Left ventricle myocardium superior (tissue), 1 donor: ENCODE measurements at regions not wholly inside any gene's neighbourhood (a gene's known extent, or its start where the extent isn't known, plus 50 kb on each side); places are given as distances from the start of the nearest gene placed in this dataset.

Experiments used
- ATAC-seq: fragments of 200-7000 bp; cut with Tn5 transposase; one replicate; pipeline ENCODE4 v1.9.1; 2020; ENCODE audit warnings: mild to moderate bottlenecking, moderate library complexity
- DNase-seq: peaks from one replicate; pipeline ENCODE4 v3.0.0-alpha.2; 2020
- intact Hi-C: fragments of 100-400 bp; cut with micrococcal nuclease; formaldehyde crosslinking; loops from one replicate; pipeline ENCODE4 v1.11.0; 2022
- donor health status: DM: no; HTN: yes; CAD: no; lungs with severe emphysema.

DNA sequence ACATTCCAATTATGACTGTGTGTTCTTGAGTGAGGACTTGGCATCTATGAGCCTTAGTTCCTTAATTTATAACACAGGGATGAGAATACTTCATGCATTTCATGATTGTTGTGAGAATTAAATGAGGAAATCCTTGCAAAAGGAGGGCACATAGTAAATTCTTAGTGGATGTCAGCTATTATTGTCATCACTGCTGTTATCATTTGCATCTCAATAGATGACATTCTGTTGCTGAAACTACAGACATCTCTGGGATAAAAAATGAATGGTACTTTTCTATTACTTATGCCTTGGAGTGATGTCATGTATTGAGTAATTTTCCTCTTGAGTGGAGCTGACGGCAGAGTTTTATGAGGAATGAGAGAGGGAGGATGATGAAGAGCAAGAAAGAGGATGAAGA, 184.4 kb upstream of the CDH11 start:
- no peak for ATAC-seq
- intact Hi-C loops = no loop called here
- no peak for DNase-seq

DNA sequence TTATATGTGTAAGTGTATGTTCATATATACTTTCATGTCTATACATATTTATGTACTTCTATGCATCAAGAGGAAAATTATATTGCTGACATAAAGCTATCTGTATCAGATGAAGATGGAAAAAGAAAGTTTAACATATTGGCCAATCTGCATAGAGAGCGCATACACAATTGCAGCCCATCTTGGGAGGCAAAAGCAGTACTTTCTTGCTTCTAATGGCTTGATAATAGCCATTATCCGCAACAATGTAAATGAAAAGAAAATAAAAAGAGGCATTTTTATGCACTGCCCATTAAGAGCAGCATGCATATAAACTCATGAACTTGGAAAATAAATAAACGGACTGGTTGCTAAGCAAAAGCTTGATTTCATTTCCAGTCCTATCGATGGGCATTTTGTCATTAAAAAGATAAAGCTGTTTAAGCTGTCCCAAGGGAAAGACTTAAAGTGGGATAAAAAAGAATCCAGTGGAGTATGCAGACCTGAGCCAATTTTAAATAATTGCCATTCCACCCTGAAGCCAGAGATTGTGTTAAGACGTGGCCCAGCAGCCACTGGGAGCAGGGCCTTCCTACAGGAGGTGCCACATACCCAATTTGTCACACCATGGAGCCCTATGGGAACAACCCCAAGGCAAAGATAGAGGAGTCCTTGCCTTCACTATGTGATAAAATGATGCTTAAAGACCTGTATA, 183.6 kb upstream of the CDH11 start:
- intact Hi-C loops = no loop called here
- ATAC-seq = no peak
- no peak for DNase-seq

DNA sequence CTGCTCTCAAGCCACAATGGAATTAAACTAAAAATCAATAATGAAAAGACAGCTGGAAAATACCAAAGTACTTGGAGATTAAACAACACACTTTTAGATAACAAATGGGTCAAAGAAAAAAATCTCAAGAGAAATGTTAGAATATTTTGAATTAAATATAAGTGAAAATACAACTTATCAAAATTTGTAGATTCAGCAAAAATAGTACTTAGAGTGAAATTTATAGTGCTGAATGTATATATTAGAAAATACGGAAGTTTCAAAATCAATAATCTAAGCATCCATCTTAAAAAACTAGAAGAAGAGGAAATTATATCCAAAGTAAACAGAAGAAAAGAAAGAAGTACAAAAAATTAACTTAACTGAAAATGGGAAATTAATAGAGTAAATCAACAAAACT, 179.2 kb upstream of the CDH11 start:
- ATAC-seq = no peak
- no peak for DNase-seq
- intact Hi-C loops = no loop called here

DNA sequence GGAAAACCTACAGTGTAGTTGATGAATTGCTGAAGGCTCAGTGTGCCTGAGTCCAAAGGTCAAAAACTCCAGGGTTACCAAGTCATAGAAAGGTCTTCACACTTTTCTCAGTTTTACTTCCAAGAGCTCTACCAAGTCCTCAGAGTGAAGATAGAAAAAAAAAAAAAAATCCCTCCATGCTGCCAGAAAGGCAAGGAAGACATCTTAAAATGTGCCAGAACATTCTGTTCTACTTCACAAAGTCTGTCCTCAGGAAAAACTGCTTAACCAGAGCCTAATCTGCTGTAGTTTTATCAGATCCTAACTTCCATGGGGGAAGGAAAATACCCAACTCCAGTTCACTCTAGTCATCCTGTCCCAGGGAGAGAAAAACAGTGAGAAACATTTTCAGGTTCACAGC, 175.6 kb upstream of the CDH11 start:
- intact Hi-C loops = no loop called here
- no peak for DNase-seq
- ATAC-seq = peak; percentile 49

DNA sequence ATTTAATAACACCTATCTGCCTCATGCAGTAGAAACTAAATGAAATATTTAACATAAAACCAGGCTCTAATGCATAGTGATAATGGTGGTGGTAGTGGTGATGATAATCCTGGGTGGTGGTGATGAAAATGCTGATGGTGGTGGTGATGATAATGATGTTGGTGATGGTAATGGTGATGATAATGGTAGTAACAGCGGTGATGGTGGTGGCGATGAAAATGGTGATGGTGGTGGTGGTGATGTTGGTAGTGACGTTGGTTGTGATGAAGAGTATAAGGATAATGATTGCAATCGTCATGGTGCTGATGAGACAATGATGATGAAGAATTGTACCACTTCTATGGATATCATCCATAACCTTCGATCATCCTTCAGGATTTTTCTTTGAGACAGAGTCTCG, 173.7 kb upstream of the CDH11 start:
- ATAC-seq (no peak), DNase-seq (no peak)
- intact Hi-C loops = no loop called here

DNA sequence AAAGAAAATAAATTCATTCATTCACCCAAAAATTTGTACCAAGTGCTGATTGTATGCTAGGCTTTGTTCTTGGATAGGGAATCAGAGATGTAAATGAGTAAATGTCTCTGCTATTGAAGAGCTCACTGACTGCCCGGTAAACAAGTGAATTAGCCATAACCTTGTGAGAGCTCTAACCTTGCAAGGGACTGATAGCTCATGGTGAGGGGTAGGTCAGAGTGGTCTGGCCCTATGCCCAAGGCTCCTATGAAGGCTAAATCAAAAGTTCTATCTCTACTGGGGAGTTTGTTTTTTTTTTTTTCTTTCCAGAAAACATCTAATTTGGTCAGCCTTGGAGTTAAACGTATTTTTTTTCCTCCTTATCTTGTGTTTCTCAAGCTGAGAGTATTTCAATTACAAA, 172.8 kb upstream of the CDH11 start:
- intact Hi-C loops = no loop called here
- ATAC-seq = no peak

DNA sequence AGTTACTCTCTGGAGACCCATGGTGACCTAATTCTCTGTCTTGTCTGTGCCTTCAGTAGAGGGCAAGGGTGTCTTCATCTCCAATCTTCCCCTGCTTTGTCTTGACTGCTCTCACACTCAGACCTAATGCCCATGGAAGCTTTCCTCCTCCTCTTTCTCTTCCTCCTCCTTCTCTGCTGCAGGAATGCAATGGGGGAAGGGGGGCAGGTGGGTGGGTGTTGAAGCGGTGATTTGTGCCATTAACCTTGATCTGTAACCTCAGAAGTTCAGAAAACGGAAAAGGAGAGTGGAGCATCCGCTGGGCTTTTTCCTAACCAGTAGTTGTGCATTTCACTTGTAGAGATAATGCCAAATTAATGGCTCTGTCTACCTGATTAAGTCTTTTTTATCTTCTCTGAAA, 172.3 kb upstream of the CDH11 start:
- DNase-seq (no peak), ATAC-seq (no peak)
- intact Hi-C loops = no loop called here

More for the DNA sequence above, 172.8 kb upstream of the CDH11 start:
- no peak for DNase-seq

DNA sequence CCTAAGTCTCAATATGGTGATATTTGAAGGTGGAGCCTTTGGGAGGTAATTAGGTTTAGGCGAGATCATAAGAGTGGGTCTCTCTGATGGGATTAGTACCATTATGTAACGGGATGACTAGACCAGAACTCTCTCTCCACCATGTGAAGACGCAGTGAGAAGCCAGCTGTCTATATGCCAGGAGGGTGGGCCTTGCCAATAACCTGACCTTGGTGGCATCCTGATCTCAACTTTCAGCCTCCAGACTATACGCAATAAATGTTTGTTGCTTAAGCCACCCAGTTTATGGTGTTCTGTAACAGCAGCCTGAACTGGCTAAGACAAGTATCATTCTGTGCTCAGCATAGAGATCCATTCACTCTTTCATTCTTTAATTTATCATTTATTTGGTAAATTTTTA, 167.2 kb upstream of the CDH11 start:
- DNase-seq (peak; percentile 39), ATAC-seq (peak; percentile 69)
- intact Hi-C loops = no loop called here

DNA sequence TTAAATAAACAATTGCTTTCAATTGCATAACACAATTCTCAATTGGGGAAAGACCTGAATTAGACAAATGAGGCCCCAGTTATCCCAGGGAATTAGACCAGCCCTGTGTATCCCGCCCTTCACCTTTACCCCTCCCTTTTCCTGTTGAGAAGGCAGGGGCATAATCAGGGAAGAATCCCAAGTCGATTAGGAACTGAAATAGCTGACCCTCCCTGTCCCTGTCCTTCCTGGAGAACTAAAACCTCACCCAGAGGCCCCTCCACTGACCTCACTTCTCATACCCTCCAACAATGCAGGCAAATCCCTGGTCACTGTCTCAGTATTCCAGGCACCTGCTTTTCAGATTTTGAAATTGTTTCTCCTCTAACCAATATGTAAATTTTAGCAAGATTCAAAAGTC, 165.4 kb upstream of the CDH11 start:
- no peak for DNase-seq
- intact Hi-C loops = no loop called here
- no peak for ATAC-seq

DNA sequence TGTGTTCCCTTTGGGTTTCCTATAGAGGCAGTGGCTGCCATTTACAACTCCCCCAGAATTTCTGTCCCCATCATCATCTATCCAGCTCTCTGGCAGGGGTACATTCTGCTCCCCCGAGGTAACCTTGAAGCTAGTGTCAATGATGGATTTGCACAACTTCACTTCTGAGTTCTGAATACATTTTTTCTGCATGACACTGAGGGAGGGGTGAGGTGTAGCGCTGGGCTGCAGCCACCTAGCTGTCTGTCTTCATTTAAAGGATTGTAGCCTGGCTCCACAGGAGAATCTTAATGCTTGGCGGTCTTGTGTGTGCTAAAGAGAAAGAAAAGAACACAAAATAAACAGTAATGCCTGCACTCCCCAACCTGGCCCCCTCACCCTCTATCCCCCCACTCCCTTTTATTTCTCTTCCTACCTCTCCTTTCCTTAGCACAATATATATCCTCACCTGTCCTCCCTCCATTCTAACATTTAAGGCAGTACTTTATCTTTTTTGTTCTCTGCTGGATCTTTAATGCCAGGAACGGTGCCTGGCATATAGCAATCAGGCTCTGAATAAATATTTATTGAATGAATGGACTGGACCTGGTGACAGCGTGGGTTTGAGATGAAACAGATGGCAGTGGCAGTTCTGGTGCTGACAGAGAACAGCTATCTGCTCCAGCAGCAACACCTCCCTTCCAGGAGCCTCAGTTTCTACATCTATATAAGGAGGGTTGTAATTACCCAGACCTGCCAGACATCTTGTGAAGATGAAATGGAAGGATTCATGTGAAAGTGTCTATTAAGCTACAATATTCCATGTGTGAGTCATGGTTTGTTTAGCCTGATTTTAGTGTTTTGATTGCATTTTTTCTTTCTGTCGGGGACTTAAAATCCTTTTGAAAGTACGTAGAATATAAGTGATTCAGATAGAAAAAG, 163.5 kb upstream of the CDH11 start:
- intact Hi-C loops = no loop called here
- ATAC-seq (peak; percentile 93), DNase-seq (peak; percentile 37)

DNA sequence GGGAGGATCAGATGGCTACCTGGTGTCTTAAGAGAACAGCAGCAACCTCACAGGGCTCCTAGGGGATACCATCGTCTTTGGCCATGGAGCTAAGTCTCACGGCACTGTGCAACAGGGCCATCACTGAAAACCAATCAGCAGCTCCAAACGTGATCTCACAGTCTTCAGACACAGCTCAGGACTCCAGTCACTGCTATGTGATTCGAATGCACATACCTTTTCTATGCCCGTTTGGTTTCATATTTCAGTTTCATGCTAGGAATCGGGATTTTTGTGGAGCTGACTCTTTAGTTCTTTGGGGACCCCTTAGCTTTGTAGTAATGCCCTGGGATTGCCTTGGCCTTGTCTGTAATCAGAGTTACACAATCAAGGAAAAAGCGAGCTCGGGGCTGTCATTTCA, 162.8 kb upstream of the CDH11 start:
- no peak for DNase-seq
- intact Hi-C loops = no loop called here
- peak; percentile 30 for ATAC-seq

DNA sequence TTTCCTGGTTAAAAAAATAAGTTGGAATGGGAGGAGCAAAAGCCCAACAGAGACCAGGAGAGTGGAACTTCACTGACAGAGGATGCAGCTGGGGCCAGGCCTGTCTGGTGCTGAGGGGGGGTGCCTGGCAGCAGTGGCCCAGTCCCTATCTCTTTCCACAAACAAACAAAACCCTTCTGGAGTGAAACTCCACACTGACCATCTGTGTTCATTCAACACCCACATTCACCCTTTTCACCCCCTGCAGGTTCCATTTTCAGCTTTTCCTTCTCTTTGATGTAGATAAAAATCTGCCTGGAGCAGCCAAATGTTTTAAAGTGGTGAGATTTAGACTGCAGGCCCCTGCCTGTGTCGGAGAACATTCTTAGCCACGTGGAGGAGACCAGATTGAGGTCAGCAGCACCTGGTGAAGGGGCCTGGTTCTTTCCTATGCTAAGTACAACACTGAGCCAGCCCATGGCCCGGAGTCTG, 161.4 kb upstream of the CDH11 start:
- DNase-seq = no peak
- peak; percentile 26 for ATAC-seq
- intact Hi-C loops = no loop called here

DNA sequence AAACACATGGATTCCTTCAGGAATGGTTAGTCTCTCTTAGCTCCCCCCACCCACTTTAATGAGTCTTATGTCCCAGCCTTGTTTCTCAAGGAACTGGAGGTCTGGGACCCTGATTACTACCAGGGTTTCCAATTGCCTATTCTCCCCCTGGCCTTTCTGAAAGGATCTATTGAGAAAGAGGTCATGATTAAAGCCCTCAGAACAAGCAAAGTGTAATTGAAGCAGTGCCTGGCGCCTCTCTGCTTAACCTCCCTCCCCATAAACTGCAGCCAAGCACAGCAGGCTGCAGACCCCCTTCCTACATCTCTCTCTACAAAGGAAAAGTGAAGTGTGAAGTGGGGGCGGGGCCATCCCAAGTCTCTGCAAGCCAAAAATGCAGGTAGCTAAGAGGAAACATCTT, 159.7 kb upstream of the CDH11 start:
- DNase-seq = no peak
- intact Hi-C loops = no loop called here
- ATAC-seq = no peak

DNA sequence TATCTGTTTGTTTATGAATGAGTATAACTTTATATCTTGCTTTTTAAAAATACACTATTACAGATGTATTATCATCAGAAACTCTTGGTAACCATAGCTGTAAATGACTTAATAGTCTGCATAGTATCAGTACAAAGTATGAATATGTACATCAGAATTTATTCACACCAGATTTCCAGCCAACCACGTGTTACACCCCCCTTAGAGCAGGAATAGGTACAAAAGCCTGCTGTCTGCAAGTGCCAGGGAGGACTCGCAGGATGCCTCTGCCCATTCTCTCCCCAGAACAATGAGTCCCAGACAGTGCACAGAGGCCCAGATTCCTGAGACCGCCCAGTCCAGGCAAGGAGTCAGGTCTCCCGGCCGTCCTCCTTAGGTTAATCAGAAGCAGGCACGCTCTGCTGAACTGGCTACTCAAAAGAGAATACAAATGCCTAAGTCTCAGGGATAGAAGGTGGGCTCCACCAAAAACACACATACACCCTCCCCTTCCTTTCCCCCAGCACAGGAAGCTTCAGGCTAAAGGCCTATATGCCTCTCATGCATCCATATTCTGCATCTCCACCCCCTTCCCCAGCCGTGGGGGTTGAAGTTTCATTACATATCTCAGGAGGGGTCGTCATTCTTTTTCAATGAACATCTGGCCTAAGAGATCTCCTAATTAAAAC, 159.1 kb upstream of the CDH11 start:
- DNase-seq (no peak), ATAC-seq (no peak)
- intact Hi-C loops = no loop called here

DNA sequence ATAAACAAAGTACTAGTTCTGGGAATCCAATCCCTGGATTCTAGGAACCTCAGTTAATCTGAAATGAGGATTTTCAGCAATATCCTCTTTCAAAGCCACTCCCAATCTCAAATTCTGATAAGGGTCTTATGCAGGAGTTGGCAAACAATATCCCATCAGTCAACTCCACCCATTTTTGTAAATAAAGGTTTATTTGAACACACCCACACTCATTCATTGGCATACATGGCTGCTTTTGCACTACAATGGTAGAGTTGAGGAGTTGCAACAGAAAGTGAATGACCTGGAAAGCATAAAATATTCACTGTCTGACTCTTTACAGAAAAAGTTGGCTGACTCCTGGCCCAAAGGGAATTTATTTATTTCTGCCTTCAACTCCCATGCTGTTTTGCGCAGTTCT, 157.7 kb upstream of the CDH11 start:
- ATAC-seq (no peak), DNase-seq (no peak)
- intact Hi-C loops = no loop called here

DNA sequence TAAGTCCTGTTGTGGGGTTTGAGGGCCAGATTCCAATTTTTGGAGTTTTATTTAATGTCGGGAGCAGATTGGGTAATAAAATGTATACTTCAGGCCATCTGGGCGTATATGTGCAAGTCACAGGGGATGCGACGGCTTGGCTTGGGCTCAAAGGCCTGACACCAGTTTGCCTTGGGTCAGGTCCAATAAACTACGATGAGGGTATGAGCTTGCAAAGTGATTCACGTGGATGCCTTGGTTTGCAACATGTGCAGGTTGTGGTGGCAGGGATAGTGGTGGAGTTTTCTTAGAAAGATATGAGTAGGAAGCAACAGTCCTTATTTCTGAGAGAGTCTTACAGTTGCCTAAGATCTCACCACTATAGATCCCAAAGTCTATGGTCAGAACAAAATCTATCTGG, 157.0 kb upstream of the CDH11 start:
- intact Hi-C loops = no loop called here
- DNase-seq (no peak), ATAC-seq (no peak)

DNA sequence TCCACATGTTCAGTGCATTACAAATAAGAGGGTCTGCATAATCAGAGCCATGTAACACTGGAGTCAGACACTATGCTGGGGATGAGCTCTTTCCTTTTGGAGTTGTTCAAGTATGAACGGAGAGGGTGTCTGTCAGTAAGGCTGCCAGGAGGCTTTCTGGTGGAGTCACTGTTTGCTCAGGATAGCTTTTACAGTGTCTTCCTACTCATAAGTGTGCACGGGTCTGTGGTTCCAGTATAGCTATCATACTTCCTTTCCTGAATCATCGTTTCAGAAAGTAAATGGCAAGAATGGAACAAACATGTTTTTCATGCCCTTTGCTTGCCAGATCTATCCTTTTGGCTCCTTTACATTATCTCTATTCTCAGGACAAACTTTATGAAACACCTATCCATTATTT, 152.7 kb upstream of the CDH11 start:
- intact Hi-C loops = no loop called here
- ATAC-seq = no peak

DNA sequence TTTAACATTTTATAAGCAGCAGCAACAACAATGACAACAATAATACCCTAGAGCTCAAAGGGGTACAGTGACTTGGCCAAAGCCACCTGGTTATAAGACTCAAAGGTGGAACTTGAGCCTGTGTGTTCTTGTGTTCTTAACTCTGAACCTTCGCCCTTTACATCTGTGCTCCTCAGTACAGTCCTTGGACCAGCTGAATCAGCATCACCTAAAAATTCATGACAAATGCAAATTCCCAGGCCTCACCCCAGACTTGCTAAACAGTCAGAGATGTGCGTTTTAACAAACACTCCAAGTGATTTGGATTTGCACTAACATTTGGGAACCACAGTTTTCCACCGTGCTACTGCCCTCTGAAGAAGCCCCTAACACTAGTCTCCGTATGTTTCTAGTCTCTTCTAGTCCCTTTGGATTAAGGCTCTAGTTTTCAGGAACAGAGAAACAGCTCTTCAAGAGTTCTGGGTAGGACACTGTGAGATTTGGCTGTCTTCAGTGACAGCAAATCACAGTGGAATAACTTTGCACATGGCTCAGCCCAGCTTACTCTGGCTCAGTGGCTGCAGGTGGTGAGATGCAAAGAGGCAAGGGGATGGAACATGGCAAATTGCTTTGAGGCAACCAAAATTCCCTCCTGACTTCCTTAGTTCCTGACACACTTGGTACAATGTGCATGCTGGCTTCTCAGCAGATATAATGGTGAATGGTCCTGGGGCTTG, 151.0 kb upstream of the CDH11 start:
- intact Hi-C loops = no loop called here
- DNase-seq (no peak), ATAC-seq (no peak)

More for the DNA sequence above, 152.7 kb upstream of the CDH11 start:
- no peak for DNase-seq

DNA sequence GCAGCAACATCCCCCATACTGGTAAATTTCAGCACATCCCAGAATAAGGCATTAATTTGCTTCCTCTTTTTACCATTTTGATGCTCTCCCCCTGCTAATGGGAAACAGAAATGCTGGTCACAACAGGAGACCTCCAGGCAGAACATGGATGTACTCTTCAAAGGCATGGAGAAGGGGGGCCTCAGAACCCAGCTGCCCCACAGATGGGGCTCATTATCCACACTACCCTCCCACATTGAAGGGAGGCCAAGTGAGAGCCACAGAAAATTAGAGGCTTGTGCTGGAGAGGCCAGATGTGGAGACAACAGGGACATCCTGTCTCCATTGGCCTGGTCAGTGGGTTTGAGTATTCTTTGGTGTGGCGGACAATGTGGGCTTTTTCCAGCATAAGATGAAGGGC, 150.1 kb upstream of the CDH11 start:
- DNase-seq (no peak), ATAC-seq (no peak)
- intact Hi-C loops = no loop called here

DNA sequence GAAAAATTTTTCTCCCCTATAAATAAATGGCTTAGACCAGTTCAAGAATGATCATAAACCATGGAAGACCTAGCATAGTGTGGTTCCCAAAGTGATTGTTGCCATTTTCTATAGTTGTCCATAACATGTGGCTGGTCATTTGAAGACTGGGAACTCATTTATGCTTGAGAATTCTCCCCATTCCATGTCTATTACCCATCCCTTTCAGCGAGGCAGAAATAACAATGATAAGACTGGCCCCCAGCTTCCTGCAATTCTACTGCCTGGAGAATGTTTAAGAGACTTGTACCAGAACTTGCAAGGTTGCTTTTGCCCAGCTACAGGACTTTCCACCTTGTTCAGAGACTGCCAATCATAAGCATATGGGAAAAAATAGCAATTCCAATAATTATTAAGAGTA, 146.5 kb upstream of the CDH11 start:
- DNase-seq (no peak), ATAC-seq (no peak)
- intact Hi-C loops = no loop called here
